Activated CD4-positive, alpha-beta T cell treated with anti-CD3 and anti-CD28 coated beads, Interleukin-2, amount 10 ng/mL, durations not matched to agents 24 days and 14 days (primary cell): ENCODE measurements at regions not wholly inside any gene's neighbourhood (a gene's known extent, or its start where the extent isn't known, plus 50 kb on each side); places are given as distances from the start of the nearest gene placed in this dataset.
"Not testable (repeated sequence)": the region's sequence is repeated elsewhere in the genome, so short reads cannot be mapped to it uniquely, and the experiment has no call there.

Experiments used
- DNase-seq: peaks from one replicate; pipeline ENCODE4 v3.0.0; 2022
- H3K27ac Mint-ChIP-seq: one replicate; pipeline ENCODE4 v1.8.0; 2022; ENCODE audit warnings: mild to moderate bottlenecking, mixed read lengths
- H3K27me3 Mint-ChIP-seq: one replicate; pipeline ENCODE4 v1.8.0; 2022; ENCODE audit warnings: mixed read lengths
- H3K36me3 Mint-ChIP-seq: one replicate; pipeline ENCODE4 v1.8.0; 2022; ENCODE audit warnings: low read depth, mild to moderate bottlenecking, mixed read lengths
- H3K4me1 Mint-ChIP-seq: one replicate; pipeline ENCODE4 v1.8.0; 2021; ENCODE audit warnings: mixed read lengths
- H3K4me3 Mint-ChIP-seq: one replicate; pipeline ENCODE4 v1.8.0; 2022; ENCODE audit warnings: mild to moderate bottlenecking, moderate library complexity, mixed read lengths
- H3K9me3 Mint-ChIP-seq: one replicate; pipeline ENCODE4 v1.8.0; 2021; ENCODE audit warnings: mixed read lengths
- intact Hi-C: fragments of 100-400 bp; cut with micrococcal nuclease; formaldehyde crosslinking; loops from one replicate; pipeline ENCODE4 v1.15.1; 2023

DNA sequence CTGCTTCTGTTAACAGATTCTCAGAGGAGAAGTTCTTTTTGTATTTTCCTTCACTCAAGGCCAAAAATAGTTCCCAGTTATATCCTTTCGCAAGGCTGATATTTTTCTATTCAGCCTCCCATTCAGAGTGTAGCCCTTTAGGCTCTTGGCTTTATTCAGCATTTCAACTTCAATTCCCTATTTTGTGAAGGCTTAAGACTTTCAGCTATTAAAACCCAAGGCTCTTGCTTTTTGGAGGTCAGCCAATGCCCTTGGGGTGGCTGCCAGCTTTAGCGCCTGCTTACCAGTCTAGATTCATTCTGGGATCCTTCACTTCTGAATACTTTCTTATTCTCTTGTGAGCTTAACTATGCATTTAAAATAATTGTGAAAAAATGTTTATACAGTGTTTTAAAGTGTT lies 57.3 kb upstream of the ADGRA3 start:
- Mint-ChIP-seq H3K9me3 (peaks cover 11% of the 10 kb centered on the region), H3K4me3 (no peak overlapping the region), H3K36me3 (no peaks in the 10 kb centered on the region), H3K27me3 (no peaks in the 10 kb centered on the region), H3K27ac (no peak overlapping the region), H3K4me1 (no peaks in the 10 kb centered on the region)
- intact Hi-C loops: no loop called here
- DNase-seq: no peak

DNA sequence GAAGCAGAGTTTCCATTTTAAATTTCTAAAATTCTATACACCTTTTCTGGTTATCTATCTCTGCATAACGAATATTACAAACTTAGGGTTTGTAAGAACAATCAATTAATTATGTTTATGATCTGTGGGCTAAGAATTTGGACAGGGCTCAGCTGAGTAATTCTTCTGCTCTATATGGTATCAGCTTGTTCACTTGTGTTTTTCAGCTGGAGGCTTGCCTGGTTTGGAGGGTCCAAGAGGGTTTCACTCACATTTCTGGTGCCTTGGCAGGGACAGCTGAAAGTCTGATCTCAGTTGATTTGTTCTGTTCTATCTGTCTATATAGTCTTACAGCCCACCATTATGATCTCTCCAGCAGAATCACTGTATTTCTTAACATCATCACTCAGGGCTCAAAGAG lies 57.8 kb upstream of the ADGRA3 start:
- intact Hi-C loops: no loop called here
- H3K9me3 Mint-ChIP-seq: peaks cover 11% of the 10 kb centered on the region
- no peak overlapping the region for H3K27ac Mint-ChIP-seq
- no peak for DNase-seq
- no peaks in the 10 kb centered on the region for H3K36me3 Mint-ChIP-seq
- no peaks in the 10 kb centered on the region for H3K27me3 Mint-ChIP-seq
- H3K4me1 Mint-ChIP-seq: no peaks in the 10 kb centered on the region
- no peak overlapping the region for H3K4me3 Mint-ChIP-seq

DNA sequence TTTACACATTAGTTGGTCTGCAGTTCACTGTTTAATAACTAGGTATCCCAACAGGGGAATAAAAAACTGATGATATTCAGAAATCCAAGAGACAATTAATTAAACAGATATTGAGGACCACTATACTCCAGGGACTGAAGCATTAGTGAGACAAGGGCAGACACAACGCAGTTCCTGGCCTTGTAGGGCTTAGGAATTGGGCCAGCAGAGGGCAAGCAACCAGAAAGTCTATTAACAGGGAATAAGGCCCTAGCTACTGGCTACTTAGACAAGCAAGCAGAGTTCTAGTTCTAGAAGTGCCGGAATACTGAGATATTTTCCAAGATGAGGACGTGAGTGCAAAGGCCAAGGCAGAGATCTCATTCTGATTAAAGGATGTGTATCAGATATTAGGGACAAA lies 58.6 kb upstream of the ADGRA3 start:
- H3K36me3 Mint-ChIP-seq: no peaks in the 10 kb centered on the region
- H3K4me3 Mint-ChIP-seq: no peak overlapping the region
- H3K27ac Mint-ChIP-seq: no peak overlapping the region
- H3K27me3 Mint-ChIP-seq: no peaks in the 10 kb centered on the region
- no peaks in the 10 kb centered on the region for H3K4me1 Mint-ChIP-seq
- intact Hi-C loops: no loop called here
- no peak for DNase-seq
- H3K9me3 Mint-ChIP-seq: peaks cover 11% of the 10 kb centered on the region

DNA sequence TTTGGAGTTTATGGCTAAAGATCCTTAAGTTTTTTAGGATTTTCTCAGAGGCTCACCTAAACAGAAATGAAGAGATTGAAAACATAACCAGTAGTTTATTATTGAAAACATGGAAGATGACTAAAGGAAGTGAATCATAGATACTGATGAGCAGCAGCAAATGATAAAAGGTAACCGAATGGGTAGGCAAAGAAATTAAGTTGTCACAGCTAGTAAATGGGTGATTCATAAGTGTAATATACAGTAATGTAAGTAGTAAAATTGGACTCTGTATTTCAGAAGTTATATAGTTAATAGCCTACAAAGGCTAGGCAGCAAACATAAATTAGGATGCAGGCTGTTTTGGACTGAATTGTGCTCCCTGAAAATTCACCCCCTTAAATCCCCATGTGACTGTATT lies 59.0 kb upstream of the ADGRA3 start:
- no peak overlapping the region for H3K4me3 Mint-ChIP-seq
- no peaks in the 10 kb centered on the region for H3K36me3 Mint-ChIP-seq
- intact Hi-C loops: no loop called here
- no peaks in the 10 kb centered on the region for H3K27me3 Mint-ChIP-seq
- peaks cover 9% of the 10 kb centered on the region for H3K9me3 Mint-ChIP-seq
- no peak overlapping the region for H3K27ac Mint-ChIP-seq
- DNase-seq: no peak
- H3K4me1 Mint-ChIP-seq: no peaks in the 10 kb centered on the region

DNA sequence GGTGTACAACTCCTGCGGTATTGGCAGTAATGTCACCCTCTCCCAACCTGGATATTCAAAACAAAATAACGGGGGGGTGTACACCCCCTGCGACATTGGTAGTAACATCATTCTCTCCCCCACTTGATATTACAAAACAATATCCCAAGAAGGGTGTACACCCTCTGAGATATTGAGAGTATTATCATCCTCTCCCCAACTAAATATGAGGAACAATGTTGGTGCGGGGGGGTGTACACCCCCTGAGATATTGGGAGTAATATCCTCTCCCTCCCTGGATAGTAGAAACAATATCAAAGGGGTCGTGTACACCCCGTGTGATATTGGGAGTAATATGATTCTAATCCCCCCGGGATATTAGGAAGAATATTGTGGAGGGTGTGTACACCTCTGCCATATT lies 71.4 kb upstream of the ADGRA3 start:
- intact Hi-C loops: no loop called here
- Mint-ChIP-seq H3K27me3 (peaks cover 2% of the 10 kb centered on the region), H3K4me3 (no peak overlapping the region), H3K36me3 (no peaks in the 10 kb centered on the region), H3K4me1 (no peaks in the 10 kb centered on the region), H3K27ac (no peak overlapping the region), H3K9me3 (no peaks in the 10 kb centered on the region)
- DNase-seq: peak; percentile 44

DNA sequence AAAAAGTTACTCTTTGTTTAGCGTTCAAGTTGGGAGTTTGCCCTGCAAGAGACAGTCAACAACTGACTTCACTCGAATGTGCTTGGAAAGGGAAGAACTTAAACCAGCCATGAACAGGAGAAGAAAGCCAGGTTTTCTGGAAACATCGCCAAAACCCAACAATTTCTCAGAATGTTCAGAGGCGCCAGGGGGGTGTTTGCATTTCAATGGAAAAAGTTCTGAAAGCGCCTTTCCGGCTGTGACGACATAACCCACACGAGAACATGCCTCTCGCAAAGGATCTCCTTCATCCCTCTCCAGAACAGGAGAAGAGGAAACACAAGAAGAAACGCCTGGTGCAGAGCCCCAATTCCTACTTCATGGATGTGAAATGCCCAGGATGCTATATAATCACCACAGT lies 78.1 kb upstream of the ADGRA3 start:
- Mint-ChIP-seq H3K4me1 (no peaks in the 10 kb centered on the region), H3K27ac (no peak overlapping the region), H3K36me3 (no peaks in the 10 kb centered on the region), H3K4me3 (no peak overlapping the region), H3K27me3 (peaks cover 2% of the 10 kb centered on the region), H3K9me3 (no peaks in the 10 kb centered on the region)
- peak; percentile 34 for DNase-seq
- intact Hi-C loops: no loop called here

DNA sequence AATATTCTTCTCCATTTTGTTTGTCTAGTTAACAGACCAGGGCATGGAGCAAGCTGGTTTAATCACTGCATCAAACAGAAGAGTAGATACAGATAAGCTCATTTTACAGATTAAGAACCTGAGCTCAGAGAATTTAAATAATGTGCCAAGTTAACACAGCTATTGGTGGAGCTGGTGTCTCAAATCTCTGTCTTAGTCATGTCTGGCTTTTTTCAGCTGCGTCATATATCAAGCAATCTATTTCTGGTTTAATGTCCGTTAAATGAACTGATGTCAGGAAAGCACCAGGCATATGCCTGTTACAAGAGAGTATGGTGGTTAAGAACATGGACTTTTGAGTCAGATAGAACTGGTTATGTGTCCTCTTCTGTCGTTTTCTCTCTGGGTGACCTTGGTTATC lies 79.8 kb upstream of the ADGRA3 start:
- DNase-seq: no peak
- intact Hi-C loops: no loop called here
- Mint-ChIP-seq H3K27me3 (peaks cover 2% of the 10 kb centered on the region), H3K27ac (no peak overlapping the region), H3K4me1 (no peaks in the 10 kb centered on the region), H3K36me3 (no peaks in the 10 kb centered on the region), H3K9me3 (no peaks in the 10 kb centered on the region), H3K4me3 (no peak overlapping the region)

DNA sequence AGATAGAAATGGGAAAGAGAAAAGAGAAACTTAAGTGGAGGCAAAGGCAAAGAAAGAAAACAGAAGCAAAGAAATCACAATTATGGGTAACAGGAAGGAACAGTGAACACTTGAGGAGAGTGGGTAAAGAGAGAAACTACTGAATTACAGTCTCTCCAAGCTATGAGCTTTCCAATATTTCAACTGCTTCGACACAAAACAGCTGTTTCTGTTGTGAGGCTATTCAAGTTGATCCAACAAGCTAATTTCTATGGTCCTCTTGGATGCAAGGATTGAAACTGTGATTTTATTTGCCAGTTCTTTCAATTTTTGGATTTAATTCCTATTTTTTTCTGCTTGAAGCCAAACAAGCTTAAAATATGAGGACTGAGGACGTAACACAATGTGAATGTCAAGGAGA lies 80.5 kb upstream of the ADGRA3 start:
- H3K36me3 Mint-ChIP-seq: no peaks in the 10 kb centered on the region

DNA sequence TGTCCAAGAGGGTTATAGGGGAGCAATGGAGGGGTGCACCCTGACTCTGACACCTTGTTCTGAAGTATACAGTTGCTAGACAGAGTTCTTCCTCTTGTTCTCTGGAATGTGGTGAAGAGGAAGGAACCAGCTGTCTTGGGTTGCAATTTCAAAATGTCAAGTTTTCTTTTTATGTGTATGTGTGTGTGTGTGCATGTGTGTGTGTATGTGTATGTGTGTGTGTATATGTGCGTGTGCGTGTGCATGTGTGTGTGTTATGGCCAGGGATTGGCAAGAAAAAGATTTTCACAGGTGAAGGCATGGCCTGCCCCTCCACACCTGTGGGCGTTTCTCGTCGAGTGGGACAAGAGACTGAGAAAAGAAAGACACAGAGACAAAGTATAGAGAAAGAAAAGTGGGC lies 81.6 kb upstream of the ADGRA3 start:
- Mint-ChIP-seq H3K4me3 (no peak overlapping the region), H3K27ac (no peak overlapping the region), H3K27me3 (no peaks in the 10 kb centered on the region), H3K9me3 (no peaks in the 10 kb centered on the region), H3K36me3 (no peaks in the 10 kb centered on the region), H3K4me1 (no peaks in the 10 kb centered on the region)
- DNase-seq: no peak
- intact Hi-C loops: no loop called here

More for the DNA sequence above, 80.5 kb upstream of the ADGRA3 start:
- H3K4me3 Mint-ChIP-seq: no peak overlapping the region
- intact Hi-C loops: no loop called here
- no peaks in the 10 kb centered on the region for H3K9me3 Mint-ChIP-seq
- H3K27ac Mint-ChIP-seq: no peak overlapping the region
- no peaks in the 10 kb centered on the region for H3K4me1 Mint-ChIP-seq
- no peak for DNase-seq
- peaks cover 2% of the 10 kb centered on the region for H3K27me3 Mint-ChIP-seq

DNA sequence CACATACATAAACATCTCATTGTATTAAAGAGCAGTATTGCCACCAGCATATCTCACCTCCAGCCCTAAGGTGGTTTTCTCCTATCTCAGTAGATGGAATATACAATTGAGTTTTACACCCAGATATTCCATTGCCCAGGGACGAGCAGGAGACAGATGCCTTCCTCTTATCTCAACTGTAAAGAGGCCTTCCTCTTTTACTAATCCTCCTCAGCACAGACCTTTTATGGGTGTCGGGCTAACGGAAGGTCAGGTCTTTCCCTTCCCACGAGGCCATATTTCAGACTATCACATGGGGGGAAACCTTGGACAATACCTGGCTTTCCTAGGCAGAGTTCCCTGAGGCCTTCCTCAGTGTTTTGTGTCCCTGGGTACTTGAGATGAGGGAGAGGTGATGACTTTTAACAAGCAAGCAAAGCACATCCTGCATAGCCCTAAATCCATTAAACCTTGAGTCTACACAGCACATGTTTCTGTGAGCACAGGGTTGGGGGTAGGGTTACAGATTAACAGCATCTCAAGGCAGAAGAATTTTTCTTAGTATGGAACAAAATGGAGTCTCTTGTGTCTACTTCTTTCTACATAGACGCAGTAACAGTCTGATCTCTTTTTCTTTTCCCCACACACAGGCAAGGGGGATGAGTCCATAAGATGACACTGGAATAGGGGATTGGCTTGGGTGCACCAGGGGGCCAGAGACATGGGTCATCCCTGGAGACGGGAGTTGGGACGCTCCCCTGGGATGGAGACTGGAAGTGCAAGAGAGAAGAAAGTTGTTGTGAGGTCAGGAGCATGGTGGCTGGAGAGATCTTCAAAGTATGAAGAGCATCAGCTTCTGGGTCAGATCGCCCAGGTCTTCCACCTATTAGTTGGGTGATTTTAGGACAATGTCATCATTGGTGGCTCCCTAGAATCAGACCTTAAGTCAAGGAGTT lies 82.5 kb upstream of the ADGRA3 start:
- peak overlapping the region; percentile 19 for H3K27ac Mint-ChIP-seq
- H3K4me1 Mint-ChIP-seq, H3K9me3 Mint-ChIP-seq, H3K36me3 Mint-ChIP-seq, intact Hi-C loops, H3K27me3 Mint-ChIP-seq, DNase-seq, H3K4me3 Mint-ChIP-seq: not testable (repeated sequence)

DNA sequence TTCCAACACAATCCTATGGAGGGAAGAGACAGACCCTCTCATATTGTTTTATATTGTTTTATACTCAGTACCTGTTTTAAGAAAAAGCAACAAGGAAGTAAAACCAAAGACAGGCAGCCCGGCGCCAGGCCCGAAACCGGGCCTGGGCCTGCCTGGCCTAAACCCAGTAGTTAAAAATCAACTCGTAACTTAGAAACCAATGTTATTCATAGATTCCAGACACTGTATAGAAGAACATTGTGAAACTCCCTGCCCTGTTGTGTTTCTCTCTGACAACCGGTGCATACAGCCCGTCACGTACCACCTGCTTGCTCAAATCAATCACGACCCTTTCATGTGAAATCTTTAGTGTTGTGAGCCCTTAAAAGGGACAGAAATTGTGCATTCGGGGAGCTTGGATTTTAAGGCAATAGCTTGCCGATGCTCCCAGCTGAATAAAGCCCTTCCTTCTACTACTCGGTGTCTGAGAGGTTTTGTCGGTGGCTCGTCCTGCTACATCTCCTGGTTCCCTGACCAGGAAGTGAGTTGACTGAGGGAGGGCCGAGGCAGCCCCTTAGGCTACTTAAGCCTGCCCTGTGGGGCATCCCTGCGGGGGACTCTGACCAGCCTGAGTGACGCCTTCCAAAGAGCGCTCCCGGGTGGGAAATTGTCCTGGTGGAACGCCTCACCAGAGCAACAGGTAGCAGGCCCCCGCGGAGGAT lies 83.5 kb upstream of the ADGRA3 start:
- DNase-seq, H3K36me3 Mint-ChIP-seq, intact Hi-C loops, H3K27ac Mint-ChIP-seq, H3K9me3 Mint-ChIP-seq, H3K4me3 Mint-ChIP-seq, H3K4me1 Mint-ChIP-seq, H3K27me3 Mint-ChIP-seq: not testable (repeated sequence)

DNA sequence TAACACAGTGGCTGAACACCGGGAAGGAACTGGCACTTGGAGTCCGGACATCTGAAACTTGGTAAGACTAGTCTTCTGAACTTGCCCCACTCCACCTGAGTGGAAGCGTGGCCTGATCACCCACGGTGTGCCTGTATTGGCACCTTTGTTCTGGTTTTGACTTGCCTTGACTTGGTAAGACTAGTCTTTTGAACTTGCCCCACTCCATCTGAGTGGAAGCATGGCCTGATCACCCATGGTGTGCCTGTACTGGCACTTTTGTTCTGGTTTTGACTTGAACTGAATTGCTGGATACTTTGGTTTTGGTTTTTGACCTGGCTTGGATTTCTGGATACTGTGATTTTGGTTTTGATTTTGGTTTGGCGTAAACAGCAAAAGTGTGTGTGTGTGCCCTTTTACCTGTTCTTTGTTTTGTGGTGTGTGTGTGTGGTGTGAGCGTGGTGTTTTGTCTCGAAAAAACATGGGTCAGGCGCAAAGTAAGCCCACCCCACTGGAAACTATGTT lies 84.1 kb upstream of the ADGRA3 start:
- not testable (repeated sequence) for H3K27me3 Mint-ChIP-seq, H3K4me1 Mint-ChIP-seq, H3K27ac Mint-ChIP-seq, H3K36me3 Mint-ChIP-seq, H3K4me3 Mint-ChIP-seq, DNase-seq, H3K9me3 Mint-ChIP-seq
- intact Hi-C loops: loop anchor here (10.0 kb wide), 1 partner anchor 95 kb away; no protein-coding TSS in a partner anchor

DNA sequence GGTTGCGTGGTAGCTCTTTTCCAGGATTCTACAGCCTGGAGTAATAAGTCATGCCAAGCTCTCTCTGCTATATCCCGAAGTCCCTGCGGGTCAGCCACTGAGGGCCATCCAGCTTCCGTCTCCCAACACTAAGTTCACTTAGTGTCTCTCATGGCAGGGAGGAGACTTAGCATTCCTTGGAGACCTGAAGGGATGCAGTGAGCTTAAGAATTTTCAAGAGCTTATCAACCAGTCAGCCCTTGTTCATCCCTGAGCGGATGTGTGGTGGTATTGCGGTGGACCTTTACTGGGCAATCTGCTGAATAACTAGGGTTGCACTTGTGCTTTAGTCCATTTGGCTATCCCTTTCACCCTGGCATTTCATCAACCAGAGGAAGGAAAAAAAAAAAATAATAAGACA lies 85.8 kb upstream of the ADGRA3 start:
- not testable (repeated sequence) for H3K4me3 Mint-ChIP-seq, H3K4me1 Mint-ChIP-seq, H3K27me3 Mint-ChIP-seq, DNase-seq, H3K27ac Mint-ChIP-seq, H3K36me3 Mint-ChIP-seq, H3K9me3 Mint-ChIP-seq
- intact Hi-C loops: loop anchor here (10.0 kb wide), 1 partner anchor 97 kb away; no protein-coding TSS in a partner anchor

DNA sequence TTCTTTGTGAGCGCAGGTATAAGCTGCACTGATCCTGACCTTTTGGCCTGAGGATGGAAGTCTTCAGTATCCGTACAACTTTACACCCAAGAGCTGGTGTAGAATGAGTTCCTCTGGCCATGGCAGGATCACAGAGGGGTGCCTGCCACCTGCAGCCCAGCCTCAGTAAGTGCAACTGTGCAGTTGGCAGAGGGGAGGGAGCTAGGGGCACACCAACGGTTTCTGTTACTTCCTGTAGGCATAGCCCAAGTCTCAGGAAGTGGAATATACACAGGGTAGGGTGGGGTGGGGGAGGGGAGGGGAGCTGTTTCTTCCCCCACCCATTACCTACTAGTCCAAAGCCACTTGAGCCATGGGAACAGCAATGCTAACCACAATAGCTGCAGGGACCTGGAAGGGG lies 85.4 kb upstream of the GBA3 start:
- peak; percentile 80 for DNase-seq
- Mint-ChIP-seq H3K9me3 (no peaks in the 10 kb centered on the region), H3K27ac (no peak overlapping the region), H3K4me3 (no peak overlapping the region), H3K4me1 (peaks cover 8% of the 10 kb centered on the region), H3K36me3 (no peaks in the 10 kb centered on the region), H3K27me3 (no peaks in the 10 kb centered on the region)
- intact Hi-C loops: loop anchor here (1.0 to 10.0 kb wide), 2 partner anchors 103 to 196 kb away; no protein-coding TSS in a partner anchor
